H9 (cell line): ENCODE measurements at regions not wholly inside any gene's neighbourhood (a gene's known extent, or its start where the extent isn't known, plus 50 kb on each side); places are given as distances from the start of the nearest gene placed in this dataset.

Experiments
- DNase-seq: peaks from one replicate; pipeline ENCODE4 v3.0.0-alpha.2; 2017
- H2AFZ ChIP-seq: one replicate; pipeline ENCODE4 v1.6.1; 2013; ENCODE audit warnings: mild to moderate bottlenecking, low read length, control low read depth, moderate library complexity
- H2AK5ac ChIP-seq: 2 replicates; pipeline ENCODE4 v1.6.1; 2013; ENCODE audit warnings: low read length, control low read depth, mixed read lengths; ENCODE audit not compliant: insufficient read length
- H2BK120ac ChIP-seq: one replicate; pipeline ENCODE4 v1.6.1; 2013; ENCODE audit warnings: low read depth, mild to moderate bottlenecking, low read length, control low read depth, inconsistent platforms; ENCODE audit not compliant: poor library complexity, severe bottlenecking
- H2BK12ac ChIP-seq: 2 replicates; pipeline ENCODE4 v1.6.1; 2013; ENCODE audit warnings: low read length, control low read depth, mixed read lengths, low read depth; ENCODE audit not compliant: insufficient read length
- H2BK15ac ChIP-seq: 2 replicates; pipeline ENCODE4 v1.6.1; 2013; ENCODE audit warnings: low read depth, low read length, control low read depth
- H2BK20ac ChIP-seq: one replicate; pipeline ENCODE4 v1.6.1; 2013; ENCODE audit warnings: low read depth, mild to moderate bottlenecking, low read length, control low read depth, inconsistent platforms; ENCODE audit not compliant: poor library complexity, severe bottlenecking
- H2BK5ac ChIP-seq: 2 replicates; pipeline ENCODE4 v1.6.1; 2013; ENCODE audit warnings: low read length, control low read depth, mixed read lengths; ENCODE audit not compliant: insufficient read length
- H3K14ac ChIP-seq: 2 replicates; pipeline ENCODE4 v1.6.1; 2013; ENCODE audit warnings: low read length, control low read depth; ENCODE audit not compliant: insufficient read depth
- H3K18ac ChIP-seq: 2 replicates; pipeline ENCODE4 v1.6.1; 2013; ENCODE audit warnings: low read depth, mild to moderate bottlenecking, mixed read lengths, low read length, control low read depth; ENCODE audit not compliant: insufficient read length
- H3K23ac ChIP-seq: 2 replicates; pipeline ENCODE4 v1.6.1; 2013; ENCODE audit warnings: low read length, control low read depth, mixed read lengths, low read depth; ENCODE audit not compliant: insufficient read length
- H3K23me2 ChIP-seq: 2 replicates; pipeline ENCODE4 v1.6.1; 2013; ENCODE audit warnings: low read depth, mild to moderate bottlenecking, mixed read lengths, low read length, control low read depth; ENCODE audit not compliant: insufficient read length, poor library complexity, severe bottlenecking
- H3K27ac ChIP-seq: 2 replicates; pipeline ENCODE4 v1.5.1; 2013; ENCODE audit warnings: low read length, control low read depth, mixed read lengths, low read depth; ENCODE audit not compliant: insufficient read length
- H3K27me3 ChIP-seq: 2 replicates; pipeline ENCODE4 v1.6.1; 2013; ENCODE audit warnings: low read length, control low read depth, inconsistent platforms; ENCODE audit not compliant: insufficient read depth
- H3K4ac ChIP-seq: 2 replicates; pipeline ENCODE4 v1.6.1; 2013; ENCODE audit warnings: low read depth, mild to moderate bottlenecking, control low read depth, inconsistent platforms, low read length, moderate library complexity
- H3K4me1 ChIP-seq: 2 replicates; pipeline ENCODE4 v1.6.1; 2013; ENCODE audit warnings: low read length, control low read depth, inconsistent platforms; ENCODE audit not compliant: insufficient read depth
- H3K4me2 ChIP-seq: 2 replicates; pipeline ENCODE4 v1.6.1; 2013; ENCODE audit warnings: low read length, control low read depth, mixed read lengths; ENCODE audit not compliant: insufficient read length, insufficient read depth
- H3K56ac ChIP-seq: 2 replicates; pipeline ENCODE4 v1.6.1; 2013; ENCODE audit warnings: low read depth, mild to moderate bottlenecking, mixed read lengths, low read length, control low read depth; ENCODE audit not compliant: insufficient read length
- H3K79me1 ChIP-seq: 2 replicates; pipeline ENCODE4 v1.6.1; 2013; ENCODE audit warnings: low read depth, mild to moderate bottlenecking, moderate library complexity, low read length, control low read depth, inconsistent platforms; ENCODE audit not compliant: insufficient read depth, poor library complexity, severe bottlenecking
- H3K79me2 ChIP-seq: 2 replicates; pipeline ENCODE4 v1.6.1; 2013; ENCODE audit warnings: low read length, control low read depth, inconsistent platforms; ENCODE audit not compliant: insufficient read depth
- H3K9ac ChIP-seq: 2 replicates; pipeline ENCODE4 v1.6.1; 2013; ENCODE audit warnings: low read length, control low read depth, mixed read lengths; ENCODE audit not compliant: insufficient read length; ENCODE audit errors: extremely low read depth
- H3K9me3 ChIP-seq: one replicate; pipeline ENCODE4 v1.6.1; 2013; ENCODE audit warnings: low read depth, low read length, inconsistent platforms; ENCODE audit not compliant: control insufficient read depth
- H3T11ph ChIP-seq: one replicate; pipeline ENCODE4 v1.6.1; 2013; ENCODE audit warnings: mild to moderate bottlenecking, low read length, control low read depth, inconsistent platforms
- H4K20me1 ChIP-seq: one replicate; pipeline ENCODE4 v1.6.1; 2013; ENCODE audit not compliant: control insufficient read depth, insufficient read length, insufficient read depth
- H4K5ac ChIP-seq: 2 replicates; pipeline ENCODE4 v1.6.1; 2013; ENCODE audit warnings: low read depth, mild to moderate bottlenecking, mixed read lengths, low read length, control low read depth; ENCODE audit not compliant: insufficient read length
- H4K8ac ChIP-seq: replicated peaks from 2 replicates; pipeline ENCODE4 v1.6.1; 2013; ENCODE audit warnings: low read length, control low read depth, mixed read lengths, low read depth; ENCODE audit not compliant: insufficient read length
- H4K91ac ChIP-seq: 2 replicates; pipeline ENCODE4 v1.6.1; 2013; ENCODE audit warnings: low read depth, mild to moderate bottlenecking, moderate library complexity, mixed read lengths, low read length, control low read depth; ENCODE audit not compliant: insufficient read length
- H3K27ac Mint-ChIP-seq, 3 experiments: 2 replicates in 2 of 3; 3 replicates in 1 of 3; pipeline ENCODE4 v1.8.0; 2020 to 2021; ENCODE audit warnings: mixed read lengths in 3 of 3, mild to moderate bottlenecking in 1 of 3, moderate library complexity in 1 of 3
- H3K27me3 Mint-ChIP-seq: 2 replicates; pipeline ENCODE4 v1.8.0; 2021; ENCODE audit warnings: low read depth, mild to moderate bottlenecking, moderate library complexity, mixed read lengths
- H3K36me3 Mint-ChIP-seq, 3 experiments: 2 replicates in 2 of 3; 3 replicates in 1 of 3; pipeline ENCODE4 v1.8.0; 2020 to 2021; ENCODE audit warnings: low read depth in 3 of 3, mixed read lengths in 3 of 3; ENCODE audit not compliant: insufficient read depth in 1 of 3
- H3K4me1 Mint-ChIP-seq, 2 experiments: 2 replicates each; pipeline ENCODE4 v1.8.0; 2020; ENCODE audit warnings: mixed read lengths in 2 of 2
- H3K4me3 Mint-ChIP-seq, 2 experiments: 2 replicates in 1 of 2; 3 replicates in 1 of 2; pipeline ENCODE4 v1.8.0; 2020 to 2021; ENCODE audit warnings: mild to moderate bottlenecking in 2 of 2, mixed read lengths in 2 of 2, moderate library complexity in 1 of 2
- H3K9me3 Mint-ChIP-seq, 2 experiments: 2 replicates in 1 of 2; 3 replicates in 1 of 2; pipeline ENCODE4 v1.8.0; 2020; ENCODE audit warnings: mild to moderate bottlenecking in 2 of 2, mixed read lengths in 2 of 2, moderate library complexity in 1 of 2
- WGBS: extraction: QIAGEN DNeasy Blood & Tissue Kit; methylation state at CpG from one replicate; pipeline ENCODE4 v1.1.7; 2013; ENCODE audit warnings: missing lambda C conversion rate, low lambda C conversion rate, mixed read lengths; ENCODE audit not compliant: insufficient read length; ENCODE audit errors: extremely low coverage; 5-methylcytosine and 5-hydroxymethylcytosine counted together
- TF ChIP-seq, protein P1 (sequence below): fragments of 200-600 bp; sonication (generic); conservative IDR thresholded peaks from 3 replicates; pipeline ENCODE4 v1.8.0; 2021; ENCODE audit warnings: antibody characterized with exemption, mild to moderate bottlenecking

DNA sequence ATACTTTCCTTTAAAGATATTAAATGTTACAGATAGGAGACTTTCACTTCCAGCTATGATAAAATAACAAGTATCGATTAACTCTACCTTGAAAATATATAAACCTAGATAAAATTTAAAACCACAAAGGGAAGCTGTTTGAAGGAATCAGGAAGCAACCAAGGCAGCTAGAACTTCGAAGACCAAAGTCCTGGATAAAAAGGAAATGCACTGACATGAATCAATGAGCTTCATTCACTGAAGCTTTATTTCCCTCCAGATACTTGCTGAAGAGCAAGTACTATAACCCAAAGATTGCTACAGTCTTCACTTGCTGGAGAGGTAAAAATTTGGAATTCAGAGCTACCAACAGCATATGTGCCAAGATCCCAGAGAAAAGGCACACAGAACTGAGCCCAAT, 144.1 kb downstream of the PIK3R1 start:
- no CpG with 5 or more reads among the region's 2 CpGs for WGBS
- H3K9me3 ChIP-seq = no peaks in the 10 kb centered on the region
- H4K8ac ChIP-seq = no peak overlapping the region
- H4K20me1 ChIP-seq = no peaks in the 10 kb centered on the region
- no peak for DNase-seq
- no peak overlapping the region for H2AFZ ChIP-seq
- no peak overlapping the region for H3K18ac ChIP-seq
- H2BK5ac ChIP-seq = no peak overlapping the region
- no peaks in the 10 kb centered on the region for H3K4me1 ChIP-seq
- H3K9ac ChIP-seq = no peak overlapping the region
- no peaks in the 10 kb centered on the region for H3K79me2 ChIP-seq
- H3K27me3 Mint-ChIP-seq = no peaks in the 10 kb centered on the region
- no peak overlapping the region for H2BK12ac ChIP-seq
- H3K4me1 Mint-ChIP-seq = peaks cover 14 to 16% of the 10 kb centered on the region in 2 experiments
- no peak overlapping the region for H3K27ac ChIP-seq
- no peak overlapping the region for H2BK15ac ChIP-seq
- H3K56ac ChIP-seq = no peak overlapping the region
- no peak overlapping the region for H4K91ac ChIP-seq
- H4K5ac ChIP-seq = no peak overlapping the region
- H3K23me2 ChIP-seq = no peaks in the 10 kb centered on the region
- H3K36me3 Mint-ChIP-seq = no peaks in the 10 kb centered on the region; a peak in 2 of 7 replicates
- H3K14ac ChIP-seq = no peak overlapping the region
- H3K9me3 Mint-ChIP-seq = no peaks in the 10 kb centered on the region
- H2BK120ac ChIP-seq = no peak overlapping the region
- no peak overlapping the region for H3K4me2 ChIP-seq
- H3K23ac ChIP-seq = no peak overlapping the region
- no peak overlapping the region for H3K27ac Mint-ChIP-seq
- no peak overlapping the region for H3K4me3 Mint-ChIP-seq
- no peak overlapping the region for H3T11ph ChIP-seq
- no peak overlapping the region for H3K4ac ChIP-seq
- H2AK5ac ChIP-seq = no peak overlapping the region
- no peaks in the 10 kb centered on the region for H3K79me1 ChIP-seq
- no peak overlapping the region for H2BK20ac ChIP-seq
- TF ChIP-seq, protein P1, sequence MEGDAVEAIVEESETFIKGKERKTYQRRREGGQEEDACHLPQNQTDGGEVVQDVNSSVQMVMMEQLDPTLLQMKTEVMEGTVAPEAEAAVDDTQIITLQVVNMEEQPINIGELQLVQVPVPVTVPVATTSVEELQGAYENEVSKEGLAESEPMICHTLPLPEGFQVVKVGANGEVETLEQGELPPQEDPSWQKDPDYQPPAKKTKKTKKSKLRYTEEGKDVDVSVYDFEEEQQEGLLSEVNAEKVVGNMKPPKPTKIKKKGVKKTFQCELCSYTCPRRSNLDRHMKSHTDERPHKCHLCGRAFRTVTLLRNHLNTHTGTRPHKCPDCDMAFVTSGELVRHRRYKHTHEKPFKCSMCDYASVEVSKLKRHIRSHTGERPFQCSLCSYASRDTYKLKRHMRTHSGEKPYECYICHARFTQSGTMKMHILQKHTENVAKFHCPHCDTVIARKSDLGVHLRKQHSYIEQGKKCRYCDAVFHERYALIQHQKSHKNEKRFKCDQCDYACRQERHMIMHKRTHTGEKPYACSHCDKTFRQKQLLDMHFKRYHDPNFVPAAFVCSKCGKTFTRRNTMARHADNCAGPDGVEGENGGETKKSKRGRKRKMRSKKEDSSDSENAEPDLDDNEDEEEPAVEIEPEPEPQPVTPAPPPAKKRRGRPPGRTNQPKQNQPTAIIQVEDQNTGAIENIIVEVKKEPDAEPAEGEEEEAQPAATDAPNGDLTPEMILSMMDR = no peak
- H3K27me3 ChIP-seq = no peaks in the 10 kb centered on the region
